ENCODE measurements at regions not wholly inside any gene's neighbourhood (a gene's known extent, or its start where the extent isn't known, plus 50 kb on each side); places are given as distances from the start of the nearest gene placed in this dataset.

DNA sequence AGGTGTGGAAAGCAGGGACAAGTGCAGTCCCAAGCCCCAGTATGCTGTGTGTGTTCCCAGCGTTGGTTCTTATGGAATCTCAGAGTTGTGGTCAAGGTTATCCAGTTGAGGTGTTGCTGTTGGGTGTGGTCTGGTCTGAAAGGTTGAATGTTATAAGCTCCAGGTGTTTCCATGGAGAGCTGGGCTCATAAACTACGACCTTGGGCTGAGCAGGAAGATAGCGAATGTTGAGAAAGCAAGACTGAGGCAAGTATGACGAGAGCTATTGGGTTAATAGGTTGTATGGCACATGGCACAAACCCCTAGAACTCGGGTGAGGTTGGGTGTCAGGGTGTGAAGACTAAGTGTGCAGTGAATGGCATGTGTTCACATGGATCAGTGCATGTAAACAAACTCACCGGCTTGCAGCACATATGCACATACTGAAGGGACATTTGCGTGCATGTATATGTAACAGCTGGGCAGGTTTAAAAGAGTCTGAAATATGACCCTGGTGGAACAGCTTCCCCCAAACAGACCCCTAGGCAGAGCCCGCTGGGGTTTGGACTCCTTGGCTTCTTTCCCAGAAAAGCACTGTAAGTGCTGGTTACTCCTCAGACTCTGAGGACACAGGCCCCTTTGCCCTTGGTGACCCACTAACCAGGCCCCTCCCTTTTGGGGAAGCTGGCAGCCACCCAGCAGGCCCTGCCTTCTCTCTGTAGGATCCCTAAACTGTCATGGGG is 117.5 kb downstream of the NAV1 start:
- DNase-seq (ENCODE audit: low spot score) = no peak

DNA sequence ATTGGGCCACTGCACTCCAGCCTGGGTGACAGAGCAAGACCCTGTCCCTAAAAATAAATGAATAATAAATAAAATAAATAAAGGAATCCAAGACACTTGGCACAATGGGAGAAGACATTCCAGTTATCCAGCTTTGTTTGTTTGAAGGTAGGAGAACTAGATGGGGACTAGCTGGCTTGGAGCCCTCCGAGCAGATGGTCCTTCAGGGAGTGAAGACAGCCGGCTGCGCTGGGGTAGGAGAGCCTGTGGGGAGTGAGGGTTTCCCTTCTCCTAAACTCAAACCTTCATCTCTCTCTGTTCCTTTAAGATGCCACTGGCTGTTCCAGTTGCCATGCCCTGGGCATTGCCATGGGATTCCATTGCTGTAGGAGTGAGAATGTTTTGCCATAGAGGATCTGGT is 120.6 kb downstream of the NAV1 start:
- DNase-seq (ENCODE audit: low spot score) = no peak

DNA sequence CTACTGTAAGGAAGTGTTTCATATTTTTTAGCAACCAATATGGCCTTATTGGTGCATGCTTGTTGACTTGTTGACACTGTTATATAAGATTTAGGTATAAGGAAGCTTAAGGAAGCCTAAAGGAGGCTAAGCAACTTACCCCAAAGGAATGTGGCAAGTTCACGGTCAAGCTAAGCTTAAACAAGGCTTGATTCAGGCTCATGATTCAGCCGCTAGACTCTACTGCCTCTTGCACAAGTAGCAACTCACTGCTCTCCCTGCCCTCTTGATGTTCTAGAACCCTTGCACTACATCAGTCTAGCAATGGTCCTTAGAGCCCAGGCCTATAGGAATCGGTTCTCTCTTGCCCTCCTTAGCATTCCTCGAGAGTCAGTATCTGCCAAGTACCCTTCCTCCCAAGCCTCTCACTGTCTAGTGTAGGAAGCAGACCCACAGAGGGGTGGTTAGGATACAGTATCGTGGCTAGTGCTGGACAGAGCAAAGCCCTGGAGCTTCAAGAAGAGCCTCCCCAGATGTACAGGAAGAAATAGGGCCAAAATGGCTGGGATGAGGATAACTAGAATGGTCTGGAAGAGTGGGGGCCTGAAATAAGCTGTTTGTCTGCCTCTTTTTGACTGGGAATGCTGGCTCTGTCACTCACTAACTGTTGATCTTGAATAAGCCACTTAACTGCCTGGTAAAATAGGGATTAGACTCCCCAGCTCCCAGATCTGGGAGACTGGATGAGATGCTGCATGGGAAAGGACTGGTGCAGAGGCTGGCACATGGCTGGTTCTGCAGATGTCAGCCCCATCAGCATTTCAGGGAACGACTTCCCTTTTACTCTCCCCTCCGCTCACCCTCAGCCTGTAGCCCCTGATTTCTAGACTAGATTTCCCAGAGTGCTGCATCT is 122.2 kb downstream of the NAV1 start:
- no peak for DNase-seq (ENCODE audit: low spot score)

DNA sequence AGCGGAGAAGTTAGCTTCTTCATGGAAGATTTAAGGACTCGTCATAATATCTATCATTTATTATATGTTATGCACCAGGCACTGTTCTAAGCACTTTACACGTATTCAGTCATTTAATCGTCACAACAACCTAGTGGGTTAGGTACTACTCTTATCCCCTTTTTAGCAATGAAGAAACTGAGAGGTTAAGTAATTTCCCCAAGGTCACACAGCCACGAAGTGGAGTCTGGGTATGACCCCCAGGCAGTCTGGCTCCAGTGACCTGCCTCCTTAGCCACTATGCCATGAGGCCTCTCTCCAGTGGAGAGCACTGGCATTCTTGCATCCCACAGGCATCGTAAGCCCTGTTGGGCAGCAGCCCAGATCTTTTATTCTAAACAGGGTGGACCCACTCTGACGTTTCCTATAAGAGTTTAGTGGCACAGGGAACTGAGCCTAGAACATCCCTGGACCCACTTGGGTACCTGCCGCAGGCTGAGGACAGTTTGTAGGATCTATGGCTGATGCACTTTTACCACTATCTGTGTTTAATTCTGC is 123.0 kb downstream of the NAV1 start:
- no peak for DNase-seq (ENCODE audit: low spot score)

DNA sequence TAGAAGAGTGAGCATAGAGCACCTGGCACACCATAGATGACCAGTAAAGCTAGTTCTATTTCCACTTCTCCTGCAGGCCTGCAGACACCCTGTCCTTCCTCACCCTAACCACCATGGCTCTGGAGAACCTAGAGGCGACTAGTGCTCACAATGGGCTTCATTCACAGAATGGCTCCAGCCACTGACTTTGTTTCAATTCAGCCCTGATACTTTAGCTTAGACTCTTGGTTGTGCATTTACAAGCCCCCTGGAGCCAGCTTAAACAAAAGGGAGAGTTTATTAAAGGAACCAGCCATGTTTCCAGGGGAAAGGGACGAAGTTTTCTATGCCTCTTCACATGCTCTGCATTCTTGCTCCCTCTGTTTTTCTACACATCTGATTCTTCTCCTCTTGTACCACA is 123.7 kb downstream of the NAV1 start:
- DNase-seq (ENCODE audit: low spot score) = no peak

DNA sequence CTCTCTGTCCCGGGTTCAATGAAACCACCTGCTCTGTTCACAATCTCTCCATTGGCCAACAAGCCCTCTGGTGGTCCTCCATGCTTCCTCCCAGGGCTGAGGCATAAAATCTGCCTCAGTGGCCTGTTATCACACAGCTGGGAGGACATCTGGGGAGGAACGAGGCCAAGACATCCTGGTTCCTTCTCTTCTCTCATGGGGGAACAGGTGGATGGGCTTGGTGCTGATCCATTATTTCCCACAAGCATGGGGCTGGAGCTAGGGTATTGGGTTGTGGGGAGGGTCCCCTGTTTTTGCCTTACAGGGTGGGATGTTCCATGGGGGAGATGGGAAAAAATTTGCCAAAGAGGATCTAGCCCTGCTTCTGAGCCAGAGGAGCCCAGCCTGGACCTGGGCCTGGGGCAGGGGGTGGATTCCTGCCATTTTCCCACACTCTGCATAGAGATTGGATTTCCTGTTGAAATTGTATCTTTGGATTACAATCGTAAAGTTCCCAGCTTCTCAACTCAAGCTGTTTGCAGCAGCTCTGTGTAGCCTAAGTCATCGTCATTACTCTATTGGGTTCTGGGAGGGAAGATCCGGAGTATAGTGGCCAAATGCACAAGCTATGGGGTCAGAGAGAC is 124.7 kb downstream of the NAV1 start:
- DNase-seq (ENCODE audit: low spot score) = no peak

DNA sequence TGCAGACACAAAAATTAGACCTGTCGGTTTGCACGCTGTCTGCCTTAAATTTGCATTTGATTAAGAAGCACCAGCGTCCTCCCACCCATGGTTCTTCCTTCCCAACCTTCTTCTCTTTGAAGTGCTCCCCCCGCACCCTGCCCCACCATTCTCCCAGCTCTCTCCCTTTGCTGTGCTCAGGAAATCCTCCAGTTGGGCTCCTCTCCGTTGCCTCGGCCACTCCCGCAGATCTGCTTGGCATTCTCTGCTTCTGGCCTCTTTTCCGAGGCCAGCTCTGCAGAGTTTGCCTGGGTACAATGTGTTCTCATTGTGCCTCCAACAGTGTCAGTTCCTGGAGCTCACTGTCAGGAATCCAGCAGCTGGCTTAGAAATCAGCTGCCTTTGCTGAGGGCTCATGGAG is 126.1 kb downstream of the NAV1 start:
- no peak for DNase-seq (ENCODE audit: low spot score)

DNA sequence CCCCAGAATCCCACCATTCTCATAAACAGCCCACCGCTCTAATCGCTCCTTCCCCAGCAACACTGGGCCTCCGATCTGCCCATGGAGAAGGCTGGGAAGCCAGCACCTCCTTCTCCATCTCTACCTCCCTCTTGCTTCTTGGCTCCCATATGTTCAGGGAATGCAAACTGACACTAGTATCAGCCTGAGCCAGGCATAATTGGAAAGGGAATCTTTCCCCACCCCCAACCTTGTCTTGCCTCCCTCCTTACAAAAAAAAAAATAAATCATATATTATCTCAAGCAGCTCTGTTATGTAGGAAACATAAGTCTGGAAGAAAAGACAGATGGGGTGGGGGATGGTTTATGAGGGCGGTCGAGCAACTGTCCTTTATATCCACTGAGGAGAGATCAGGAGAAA is 127.2 kb downstream of the NAV1 start:
- DNase-seq (ENCODE audit: low spot score) = no peak

DNA sequence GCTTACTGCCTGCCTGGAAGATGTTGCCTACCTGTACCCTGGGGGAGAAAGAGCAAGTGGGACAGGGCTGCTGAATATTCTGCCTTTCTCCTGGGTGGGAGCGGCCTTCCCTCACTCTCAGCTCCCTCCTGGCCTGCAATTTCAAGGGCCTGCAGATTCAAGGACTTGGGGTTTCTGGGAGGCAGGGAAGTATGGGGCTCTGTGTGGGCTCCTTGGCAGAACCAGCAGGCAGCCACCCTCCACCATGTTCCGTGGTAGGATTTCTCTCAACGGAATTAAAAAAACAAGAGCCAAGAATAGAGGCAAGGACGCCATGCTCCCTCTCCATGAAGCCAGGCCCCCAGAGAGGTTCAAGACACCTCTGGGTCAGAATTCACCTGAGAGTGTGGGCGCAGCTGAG is 127.7 kb downstream of the NAV1 start:
- DNase-seq (ENCODE audit: low spot score) = no peak

DNA sequence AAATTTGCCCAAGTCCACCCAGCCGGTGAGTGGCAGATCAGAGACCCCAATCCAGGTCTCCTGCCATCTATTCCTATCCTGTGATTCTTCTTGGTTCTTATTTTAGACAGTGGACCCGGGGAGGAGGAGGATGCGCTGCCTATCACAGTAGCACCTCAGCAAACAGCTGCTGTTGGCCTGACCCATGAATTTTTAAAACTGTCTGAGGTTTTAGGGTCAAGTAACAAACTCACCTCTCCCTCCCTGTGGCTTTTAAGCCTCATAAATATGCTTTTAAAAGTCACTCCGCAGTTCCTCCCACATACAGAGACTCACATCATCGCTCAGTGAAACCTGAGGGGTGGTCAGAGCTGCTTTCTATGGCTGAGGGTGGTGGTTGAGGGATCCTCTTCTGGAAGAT is 128.6 kb downstream of the NAV1 start:
- no peak for DNase-seq (ENCODE audit: low spot score)

DNA sequence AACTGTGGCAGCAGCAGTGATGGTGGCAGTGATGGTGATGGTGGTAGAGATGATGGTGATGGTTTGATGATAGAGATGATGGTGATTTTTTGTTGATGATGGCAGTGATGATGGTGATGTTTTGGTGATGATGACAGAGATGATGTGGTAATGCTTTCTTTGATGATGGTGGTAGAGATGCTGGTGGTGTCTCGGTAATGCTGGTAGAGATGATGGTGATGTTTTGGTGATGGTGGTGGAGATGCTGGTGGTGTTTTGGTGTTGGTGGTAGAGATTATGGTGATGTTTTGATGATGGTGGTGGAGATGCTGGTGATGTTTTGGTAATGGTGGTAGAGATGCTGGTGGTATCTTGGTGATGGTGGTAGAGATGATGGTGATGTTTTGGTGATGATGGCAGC is 131.6 kb downstream of the NAV1 start:
- DNase-seq (ENCODE audit: low spot score) = no peak

DNA sequence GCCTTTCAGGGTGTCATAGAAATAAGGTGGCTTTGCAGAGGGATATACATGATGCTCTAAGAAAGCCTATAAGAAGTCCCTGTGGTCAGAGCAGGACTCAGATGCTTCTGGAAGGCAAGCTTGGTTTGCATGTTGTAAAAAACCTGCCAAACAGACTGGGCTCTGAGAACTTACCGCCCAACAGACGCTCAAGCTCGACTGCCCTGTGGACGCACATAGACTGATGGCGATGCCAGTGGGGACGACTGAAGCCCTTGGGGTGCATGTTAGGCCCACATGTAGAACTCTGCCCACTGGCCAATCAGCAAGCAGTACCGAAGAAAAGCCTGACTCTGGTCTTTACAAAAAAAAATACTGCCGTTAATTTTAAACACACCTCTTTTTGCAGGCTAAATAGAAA is 133.8 kb downstream of the NAV1 start:
- DNase-seq (ENCODE audit: low spot score) = no peak

DNA sequence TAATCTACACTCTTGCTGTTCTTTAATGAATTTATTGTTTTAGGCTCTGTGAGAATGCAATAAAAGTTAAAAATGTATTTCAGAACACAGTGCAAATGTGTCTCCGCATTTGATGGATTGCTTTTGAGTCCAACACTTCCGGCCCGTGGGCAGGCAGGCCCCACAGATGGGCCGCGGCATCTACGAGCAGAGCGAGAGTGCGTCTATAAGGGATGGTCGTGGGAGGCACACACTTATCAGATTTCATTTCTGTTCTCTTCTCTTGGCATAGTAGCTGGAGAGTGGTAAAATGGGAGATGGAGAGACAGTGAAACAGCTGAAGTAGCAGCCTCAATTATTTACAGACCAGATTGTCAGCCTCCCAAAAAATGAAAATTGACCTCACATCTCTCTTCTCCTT is 134.2 kb downstream of the NAV1 start:
- DNase-seq (ENCODE audit: low spot score) = no peak

DNA sequence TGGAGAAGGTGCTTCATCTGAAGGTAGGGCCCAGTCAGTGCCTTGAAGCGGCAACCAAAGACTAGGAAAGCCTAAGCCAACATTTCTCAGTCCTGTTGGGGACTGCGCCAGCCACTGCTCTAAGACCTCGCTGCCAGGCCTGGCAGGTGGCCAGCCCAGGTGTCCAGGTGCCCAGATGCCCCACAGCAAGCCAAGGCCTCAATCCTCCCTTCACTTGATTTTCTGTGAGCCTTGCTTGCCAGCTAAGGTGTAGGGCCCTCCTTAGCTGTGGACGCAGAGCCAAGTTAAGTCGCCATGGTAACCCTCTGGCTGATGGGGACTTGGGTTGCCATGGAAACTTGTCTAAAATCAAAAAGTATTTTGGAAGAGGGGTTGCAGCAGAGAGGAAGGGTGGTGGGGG is 135.0 kb downstream of the NAV1 start:
- DNase-seq (ENCODE audit: low spot score) = no peak

DNA sequence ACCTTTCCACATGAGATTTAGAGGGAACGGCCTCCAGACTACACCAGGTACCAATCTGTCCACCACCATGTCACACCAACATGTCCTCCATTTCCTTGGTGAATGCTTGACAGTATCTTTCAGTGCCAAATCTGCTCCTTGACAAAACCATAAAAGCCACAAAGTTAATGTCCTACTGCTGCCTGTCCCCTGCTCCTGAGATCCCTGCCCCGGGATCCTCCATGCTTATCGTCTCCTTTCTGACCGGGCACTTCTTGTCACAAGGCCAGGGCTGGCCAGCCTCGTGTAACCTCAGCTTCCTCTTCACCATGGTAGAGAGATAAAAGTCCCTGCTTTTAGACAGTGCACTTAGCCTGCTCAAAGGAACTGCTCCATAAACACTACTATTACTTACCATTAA is 136.2 kb downstream of the NAV1 start:
- no peak for DNase-seq (ENCODE audit: low spot score)

DNA sequence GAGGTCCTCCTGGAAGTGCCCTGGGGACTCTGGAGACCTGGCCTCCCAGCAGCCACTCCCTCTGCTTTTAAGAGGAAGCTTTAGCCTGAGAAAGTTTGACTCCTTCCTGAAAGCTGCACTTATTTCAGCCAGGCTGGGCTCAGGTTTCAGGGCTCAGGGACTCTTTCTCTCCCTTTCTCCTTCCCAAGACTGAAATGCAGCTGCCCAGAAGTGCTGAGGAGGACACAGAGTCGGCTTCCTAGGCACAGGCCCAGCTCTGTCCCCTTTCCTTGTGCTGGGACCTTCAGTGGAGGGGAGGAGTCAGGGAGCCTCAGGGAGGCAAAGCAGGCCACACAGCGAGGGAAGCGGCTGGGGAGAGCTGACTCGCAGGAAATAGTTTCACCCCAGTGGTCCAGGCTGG is 137.3 kb downstream of the NAV1 start:
- DNase-seq (ENCODE audit: low spot score) = no peak

DNA sequence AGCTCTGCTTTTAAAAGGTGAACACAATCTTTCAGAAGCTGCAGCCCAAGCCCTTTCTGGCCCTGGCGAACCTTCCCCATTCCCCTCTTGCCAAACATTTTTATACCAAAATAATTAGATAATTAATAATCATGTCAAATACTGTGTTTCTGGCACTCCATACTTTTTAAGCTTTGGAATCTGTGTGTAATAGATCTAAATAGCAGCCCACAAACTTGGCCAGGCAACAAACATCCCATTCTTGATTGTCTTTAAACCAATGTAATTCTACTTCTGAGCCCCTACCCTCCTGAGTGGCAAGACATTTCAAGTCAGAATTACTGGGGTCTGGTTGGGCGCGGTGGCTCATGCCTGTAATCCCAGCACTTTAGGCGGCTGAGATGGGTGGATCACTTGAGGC is 137.7 kb downstream of the NAV1 start:
- DNase-seq (ENCODE audit: low spot score) = no peak

DNA sequence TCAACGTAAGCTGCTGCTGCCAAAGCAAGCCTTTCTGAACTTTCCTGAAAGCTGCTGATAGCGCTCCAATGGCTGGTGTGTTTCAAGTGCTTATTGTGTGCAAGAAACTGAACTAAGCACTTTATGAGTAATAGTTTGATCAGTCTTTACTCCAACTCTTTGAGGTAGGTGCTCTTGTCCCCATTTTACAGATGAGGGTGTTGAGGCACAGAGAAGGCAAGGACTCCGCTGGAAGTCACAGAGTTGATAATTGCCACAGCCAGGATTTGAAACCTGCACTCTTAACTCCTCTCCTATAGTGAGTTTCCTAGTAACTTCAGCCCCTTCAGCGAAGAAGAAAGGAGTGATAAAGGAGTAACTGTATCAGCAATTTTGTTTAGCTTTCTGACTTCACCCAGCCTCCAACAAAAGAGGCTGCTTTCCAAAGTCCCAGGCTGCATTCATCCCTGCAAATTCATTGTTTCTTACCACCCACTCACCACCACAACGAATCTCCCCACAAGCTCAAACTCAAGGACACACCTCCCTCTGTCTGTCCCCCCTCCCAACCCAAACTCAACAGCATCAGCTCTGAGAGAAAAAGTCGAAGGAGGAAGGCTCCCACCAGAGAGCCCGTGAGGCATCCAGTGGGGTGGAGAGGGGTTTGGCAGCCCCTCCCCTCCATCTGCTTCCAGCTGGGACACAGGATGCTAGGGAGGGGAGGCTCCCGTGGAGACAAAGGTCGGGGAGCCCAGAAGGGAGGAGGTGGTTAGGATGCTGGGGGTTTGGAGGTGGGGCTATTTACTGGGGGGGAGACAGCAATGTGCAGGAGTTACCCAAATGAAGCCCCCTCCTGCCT is 139.6 kb downstream of the NAV1 start:
- no peak for DNase-seq (ENCODE audit: low spot score)

DNA sequence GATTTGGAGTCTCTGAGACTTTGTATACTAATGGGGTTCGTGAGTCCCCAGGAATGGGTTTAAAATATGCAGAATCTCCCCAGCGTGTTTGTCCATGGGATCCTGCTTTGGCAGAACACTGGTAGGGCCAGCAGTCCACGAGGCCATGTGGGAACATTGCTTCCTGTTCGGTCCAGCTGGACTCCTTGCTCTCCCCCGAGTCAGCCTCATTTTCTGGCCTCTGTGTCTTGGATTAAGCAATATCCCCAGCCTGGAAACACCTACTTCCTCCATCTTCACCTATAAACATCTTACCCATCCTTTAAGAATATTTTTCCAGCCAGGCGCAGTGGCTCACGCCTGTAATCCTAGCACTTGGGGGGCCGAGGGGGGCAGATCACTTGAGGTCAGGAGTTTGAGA is 142.4 kb downstream of the NAV1 start:
- DNase-seq (ENCODE audit: low spot score) = no peak

DNA sequence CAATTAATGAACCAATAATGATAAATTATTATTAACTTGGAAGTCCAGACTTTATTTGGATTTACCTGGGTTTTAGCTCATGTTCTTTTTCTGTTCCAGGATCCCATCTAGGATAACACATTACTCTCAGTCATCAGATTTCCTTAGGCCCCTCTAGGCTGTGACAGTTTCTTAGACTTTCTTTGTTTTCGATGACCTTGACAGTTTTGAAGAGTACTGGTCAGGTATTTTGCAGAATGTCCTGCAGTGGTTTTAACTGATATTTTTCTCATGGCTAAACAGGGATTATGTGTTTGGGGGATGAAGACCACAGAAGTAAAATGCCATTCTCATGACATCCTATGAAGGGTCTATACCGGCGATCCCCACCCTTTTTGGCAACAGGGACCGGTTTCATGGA is 144.0 kb downstream of the NAV1 start:
- no peak for DNase-seq (ENCODE audit: low spot score)

DNA sequence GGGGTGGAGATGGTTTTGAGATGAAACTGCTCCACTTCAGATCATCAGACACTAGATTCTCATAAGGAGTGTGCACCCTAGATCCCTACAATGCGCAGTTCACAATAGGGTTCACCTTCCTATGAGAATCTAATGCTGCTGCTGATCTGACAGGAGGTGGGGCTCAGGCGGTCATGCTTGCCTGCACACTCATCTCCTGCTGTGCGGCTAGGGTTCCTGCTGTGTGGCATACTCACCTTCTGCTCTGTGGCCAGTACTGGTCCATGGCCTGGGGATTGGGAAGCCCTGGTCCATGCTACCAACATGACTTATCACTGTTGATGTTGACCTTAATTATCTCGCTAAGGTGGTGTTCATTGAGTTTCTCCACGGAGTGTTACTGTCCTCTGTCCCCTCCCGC is 144.5 kb downstream of the NAV1 start:
- DNase-seq (ENCODE audit: low spot score) = no peak

DNA sequence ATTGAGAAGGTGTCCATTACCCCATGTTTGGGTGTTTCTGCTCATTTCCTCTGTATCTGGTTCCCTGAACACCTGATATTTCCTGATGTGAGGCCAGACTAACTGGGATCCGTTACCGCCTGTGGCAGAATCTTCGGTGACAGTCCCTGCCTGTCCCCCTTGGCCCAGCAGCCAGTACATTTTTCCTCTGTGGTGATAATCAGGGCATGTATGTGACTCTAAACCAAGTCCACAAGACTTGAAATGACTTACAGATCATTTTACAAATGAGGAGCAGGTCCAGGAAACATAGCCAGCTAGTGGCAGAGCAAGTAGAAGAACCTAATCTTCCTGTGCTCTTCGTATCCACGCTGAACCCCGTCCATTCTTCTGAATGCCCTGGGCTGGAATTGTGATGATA is 143.5 kb upstream of the IPO9 start:
- DNase-seq (ENCODE audit: low spot score) = no peak
